Fibroblast of lung (primary cell): ENCODE measurements at regions not wholly inside any gene's neighbourhood (a gene's known extent, or its start where the extent isn't known, plus 50 kb on each side); places are given as distances from the start of the nearest gene placed in this dataset.

Source experiments
- DNase-seq, 2 donors: peaks; one replicate each; pipeline versions ENCODE4 v3.0.0 to v3.0.0-alpha.2; 2010; ENCODE audit warnings: low read depth in 2 of 2
- H2AFZ ChIP-seq: 2 replicates; pipeline ENCODE4 v1.5.1; 2012; ENCODE audit warnings: low read length, control low read depth, inconsistent platforms
- H3K27ac ChIP-seq: 2 replicates; pipeline ENCODE4 v1.5.1; 2011; ENCODE audit warnings: low read length, control low read depth; ENCODE audit not compliant: insufficient read depth
- H3K27me3 ChIP-seq: 2 replicates; pipeline ENCODE4 v1.5.1; 2011; ENCODE audit warnings: mild to moderate bottlenecking, low read length; ENCODE audit not compliant: control insufficient read depth, insufficient read depth
- H3K36me3 ChIP-seq: 2 replicates; pipeline ENCODE4 v1.5.1; 2011; ENCODE audit warnings: low read length; ENCODE audit not compliant: control insufficient read depth, insufficient read depth
- H3K4me1 ChIP-seq: 2 replicates; pipeline ENCODE4 v1.5.1; 2011; ENCODE audit warnings: low read length; ENCODE audit not compliant: control insufficient read depth, insufficient read depth; ENCODE audit errors: extremely low read depth
- H3K4me2 ChIP-seq: 2 replicates; pipeline ENCODE4 v1.5.1; 2011; ENCODE audit warnings: low read length, control low read depth; ENCODE audit not compliant: insufficient read depth; ENCODE audit errors: extremely low read depth
- H3K4me3 ChIP-seq, 4 experiments: fragments of 200-600 bp in 1 of 4; sonication (generic) in 1 of 4; replicated peaks in 1 of 4; 2 replicates each; pipeline ENCODE4 v1.5.1; 2011 to 2016; ENCODE audit warnings: low read length in 4 of 4, low read depth in 3 of 4, mild to moderate bottlenecking in 3 of 4, control low read depth in 2 of 4, inconsistent platforms in 1 of 4, mixed read lengths in 1 of 4; ENCODE audit not compliant: insufficient read depth in 1 of 4; ENCODE audit errors: control extremely low read depth in 1 of 4
- H3K79me2 ChIP-seq: 2 replicates; pipeline ENCODE4 v1.5.1; 2012; ENCODE audit warnings: mild to moderate bottlenecking, low read length, inconsistent platforms; ENCODE audit not compliant: control insufficient read depth, insufficient read depth
- H3K9ac ChIP-seq: 2 replicates; pipeline ENCODE4 v1.5.1; 2011; ENCODE audit warnings: mild to moderate bottlenecking, low read length, control low read depth; ENCODE audit not compliant: insufficient read depth
- H3K9me3 ChIP-seq: 2 replicates; pipeline ENCODE4 v1.5.1; 2012; ENCODE audit warnings: low read depth, low read length; ENCODE audit not compliant: control insufficient read depth, insufficient read depth
- H4K20me1 ChIP-seq: 2 replicates; pipeline ENCODE4 v1.5.1; 2011; ENCODE audit warnings: low read length; ENCODE audit not compliant: control insufficient read depth, insufficient read depth; ENCODE audit errors: extremely low read depth
- EZH2 ChIP-seq: IDR thresholded peaks from 2 replicates; pipeline ENCODE4 v1.5.1; 2012; ENCODE audit warnings: low read length, control low read depth, mild to moderate bottlenecking; ENCODE audit errors: missing control alignments
- TF ChIP-seq, protein P1 (sequence below), 2 donors: IDR thresholded peaks in 1 of 2; conservative IDR thresholded peaks in 1 of 2; 1 replicate in 1 of 2; 2 replicates in 1 of 2; pipeline ENCODE4 v1.5.1; 2011 to 2012; ENCODE audit warnings: low read length in 2 of 2, control low read depth in 1 of 2, inconsistent platforms in 1 of 2, low read depth in 1 of 2, mild to moderate bottlenecking in 1 of 2

DNA sequence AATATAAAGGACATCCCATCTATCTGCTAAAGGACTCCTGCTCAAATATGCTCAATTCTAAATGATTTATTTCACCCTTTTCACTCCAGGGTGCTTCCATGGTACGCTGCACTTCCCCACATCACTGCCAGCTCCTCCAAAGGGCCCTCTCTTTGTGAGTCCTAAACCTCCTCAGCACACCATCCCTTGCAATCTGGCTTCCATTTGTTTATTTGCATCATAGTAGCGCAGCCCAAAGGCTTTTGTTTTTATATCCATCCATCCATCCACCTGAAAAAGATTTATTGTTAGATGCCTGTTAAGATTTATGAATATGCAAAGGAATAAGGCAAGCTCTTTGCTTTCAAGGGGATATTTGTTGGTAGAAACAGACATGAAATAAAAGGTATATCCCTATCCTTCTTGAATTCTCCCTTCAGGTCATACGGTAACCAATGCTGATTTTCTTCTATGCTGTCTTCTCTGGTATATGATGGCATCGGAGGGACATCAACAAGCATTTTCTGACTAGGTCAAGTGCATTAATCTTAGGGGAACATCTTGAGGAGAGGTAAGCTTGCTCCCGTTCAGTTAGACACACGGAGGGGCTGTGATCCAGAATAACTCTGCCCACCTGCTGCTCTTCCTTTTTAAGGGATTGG lies 397.6 kb downstream of the LIG4 start:
- H3K79me2 ChIP-seq, result no peaks in the 10 kb centered on the region
- H3K4me1 ChIP-seq, result no peaks in the 10 kb centered on the region
- no peak for DNase-seq
- H2AFZ ChIP-seq, result no peak overlapping the region
- H3K4me2 ChIP-seq, result no peak overlapping the region
- no peak overlapping the region for H3K4me3 ChIP-seq
- H4K20me1 ChIP-seq, result no peaks in the 10 kb centered on the region
- H3K36me3 ChIP-seq, result no peaks in the 10 kb centered on the region
- TF ChIP-seq EZH2, result no peak
- TF ChIP-seq, protein P1, sequence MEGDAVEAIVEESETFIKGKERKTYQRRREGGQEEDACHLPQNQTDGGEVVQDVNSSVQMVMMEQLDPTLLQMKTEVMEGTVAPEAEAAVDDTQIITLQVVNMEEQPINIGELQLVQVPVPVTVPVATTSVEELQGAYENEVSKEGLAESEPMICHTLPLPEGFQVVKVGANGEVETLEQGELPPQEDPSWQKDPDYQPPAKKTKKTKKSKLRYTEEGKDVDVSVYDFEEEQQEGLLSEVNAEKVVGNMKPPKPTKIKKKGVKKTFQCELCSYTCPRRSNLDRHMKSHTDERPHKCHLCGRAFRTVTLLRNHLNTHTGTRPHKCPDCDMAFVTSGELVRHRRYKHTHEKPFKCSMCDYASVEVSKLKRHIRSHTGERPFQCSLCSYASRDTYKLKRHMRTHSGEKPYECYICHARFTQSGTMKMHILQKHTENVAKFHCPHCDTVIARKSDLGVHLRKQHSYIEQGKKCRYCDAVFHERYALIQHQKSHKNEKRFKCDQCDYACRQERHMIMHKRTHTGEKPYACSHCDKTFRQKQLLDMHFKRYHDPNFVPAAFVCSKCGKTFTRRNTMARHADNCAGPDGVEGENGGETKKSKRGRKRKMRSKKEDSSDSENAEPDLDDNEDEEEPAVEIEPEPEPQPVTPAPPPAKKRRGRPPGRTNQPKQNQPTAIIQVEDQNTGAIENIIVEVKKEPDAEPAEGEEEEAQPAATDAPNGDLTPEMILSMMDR (conservative IDR thresholded peaks at IDR 0.05 in 1 of 2, IDR thresholded peaks at IDR 0.05 in 1 of 2; ENCODE audit: low read depth in 1 of 2, low read length in 2 of 2), result no peak
- H3K9me3 ChIP-seq, result no peaks in the 10 kb centered on the region
- no peak overlapping the region for H3K27ac ChIP-seq
- no peaks in the 10 kb centered on the region for H3K27me3 ChIP-seq
- no peak overlapping the region for H3K9ac ChIP-seq

DNA sequence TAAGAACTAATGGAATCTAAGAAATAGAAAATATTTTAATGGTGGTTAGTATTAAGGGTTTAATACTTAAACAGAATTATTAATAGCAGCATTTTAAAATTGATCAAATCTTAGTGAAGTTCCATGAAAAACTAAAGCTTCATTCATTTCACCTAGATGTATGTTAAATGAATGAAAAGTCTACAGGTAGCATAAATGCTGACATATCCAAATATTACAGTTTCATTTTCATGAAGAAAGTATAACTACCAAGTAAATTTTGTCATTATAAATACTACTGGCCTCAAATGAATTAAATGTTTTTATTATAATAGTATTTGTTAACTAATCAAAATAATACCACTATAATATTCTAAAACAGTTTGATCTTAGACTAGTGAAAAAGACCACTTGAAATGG lies 403.3 kb downstream of the LIG4 start:
- Histone ChIP-seq H2AFZ (no peak overlapping the region), H3K4me1 (no peaks in the 10 kb centered on the region), H3K27me3 (no peaks in the 10 kb centered on the region), H3K27ac (no peak overlapping the region), H3K36me3 (no peaks in the 10 kb centered on the region), H3K79me2 (no peaks in the 10 kb centered on the region), H3K9me3 (no peaks in the 10 kb centered on the region), H4K20me1 (no peaks in the 10 kb centered on the region), H3K9ac (no peak overlapping the region), H3K4me3 (no peak overlapping the region), H3K4me2 (no peak overlapping the region)
- TF ChIP-seq, protein P1 (conservative IDR thresholded peaks at IDR 0.05 in 1 of 2, IDR thresholded peaks at IDR 0.05 in 1 of 2; ENCODE audit: low read depth in 1 of 2, low read length in 2 of 2), result no peak
- TF ChIP-seq EZH2, result no peak
- DNase-seq, result no peak

DNA sequence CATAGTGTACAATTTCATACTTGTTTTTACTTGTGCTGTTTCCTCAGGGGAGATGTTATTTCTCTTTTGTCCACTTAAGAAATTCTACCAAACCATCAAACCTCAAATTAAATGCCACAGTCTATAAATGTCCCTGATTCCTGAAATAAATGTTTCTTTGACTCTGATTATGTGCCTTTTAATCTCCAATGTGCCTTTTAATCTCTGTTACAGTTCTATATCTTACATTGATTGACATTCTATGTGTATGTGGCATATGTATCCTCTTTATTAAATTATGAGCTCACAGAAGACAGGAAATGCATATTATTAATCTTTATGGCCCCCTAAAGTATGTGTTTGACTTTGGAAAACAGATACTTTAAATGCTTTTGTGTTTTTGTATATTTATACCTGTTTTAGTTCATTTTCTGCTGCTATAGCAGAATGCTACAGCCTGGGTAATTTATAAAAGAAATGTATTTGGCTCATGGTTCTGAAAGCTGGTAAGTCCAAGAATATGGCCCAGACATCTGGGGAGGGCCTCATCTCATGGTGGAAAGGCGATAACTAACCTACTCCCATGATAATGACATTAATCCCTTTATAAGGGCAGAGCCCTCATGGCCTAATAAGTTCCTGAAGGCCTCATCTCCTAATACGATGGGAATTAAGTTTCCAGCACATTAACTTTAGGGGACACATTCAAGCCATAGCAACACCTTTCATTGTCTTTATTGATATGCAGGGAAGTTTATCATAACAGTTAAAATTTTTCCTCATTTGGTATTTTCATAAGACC lies 403.9 kb downstream of the LIG4 start:
- no peak for DNase-seq
- H3K4me1 ChIP-seq, result no peaks in the 10 kb centered on the region
- no peak overlapping the region for H3K4me3 ChIP-seq
- no peak overlapping the region for H3K9ac ChIP-seq
- H3K79me2 ChIP-seq, result no peaks in the 10 kb centered on the region
- no peaks in the 10 kb centered on the region for H3K27me3 ChIP-seq
- H3K36me3 ChIP-seq, result no peaks in the 10 kb centered on the region
- H3K9me3 ChIP-seq, result no peaks in the 10 kb centered on the region
- no peaks in the 10 kb centered on the region for H4K20me1 ChIP-seq
- no peak overlapping the region for H3K27ac ChIP-seq
- no peak overlapping the region for H3K4me2 ChIP-seq
- H2AFZ ChIP-seq, result no peak overlapping the region
- TF ChIP-seq, protein P1 (conservative IDR thresholded peaks at IDR 0.05 in 1 of 2, IDR thresholded peaks at IDR 0.05 in 1 of 2; ENCODE audit: low read depth in 1 of 2, low read length in 2 of 2), result no peak
- no peak for TF ChIP-seq EZH2
